ENCODE measurements at regions not wholly inside any gene's neighbourhood (a gene's known extent, or its start where the extent isn't known, plus 50 kb on each side); places are given as distances from the start of the nearest gene placed in this dataset.

GRCh38 chr10:105868935-105869334 lies 1227.8 kb downstream of the SORCS3 start:
- TF ChIP-seq CTCF (IDR thresholded peaks at IDR 0.05), result no peak
- TF ChIP-seq POLR2A (IDR thresholded peaks at IDR 0.05), result no peak

All from adrenal gland (tissue), 5 donors.